ENCODE measurements at regions not wholly inside any gene's neighbourhood (a gene's known extent, or its start where the extent isn't known, plus 50 kb on each side); places are given as distances from the start of the nearest gene placed in this dataset.

DNA sequence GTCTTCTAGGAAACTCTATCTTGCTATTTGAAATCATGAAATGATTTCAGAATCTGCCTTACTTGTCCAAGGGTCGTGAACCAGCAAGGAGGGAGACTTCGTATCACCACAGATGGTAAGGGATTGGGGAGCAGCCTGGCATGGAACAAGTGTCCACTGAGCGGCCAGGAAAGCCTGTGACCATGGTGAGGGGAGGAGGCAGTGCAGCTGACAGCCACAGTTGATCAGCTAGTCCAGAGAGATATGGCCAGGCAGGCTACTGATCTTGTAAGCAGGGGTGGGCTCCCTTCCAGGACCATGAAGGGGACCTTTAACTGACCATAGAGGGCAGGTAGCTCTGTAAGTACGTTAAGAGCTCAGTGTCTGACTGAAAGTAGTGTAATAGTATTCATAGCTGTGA is 96.8 kb upstream of the TENT5A start:
- TF ChIP-seq, protein P1, sequence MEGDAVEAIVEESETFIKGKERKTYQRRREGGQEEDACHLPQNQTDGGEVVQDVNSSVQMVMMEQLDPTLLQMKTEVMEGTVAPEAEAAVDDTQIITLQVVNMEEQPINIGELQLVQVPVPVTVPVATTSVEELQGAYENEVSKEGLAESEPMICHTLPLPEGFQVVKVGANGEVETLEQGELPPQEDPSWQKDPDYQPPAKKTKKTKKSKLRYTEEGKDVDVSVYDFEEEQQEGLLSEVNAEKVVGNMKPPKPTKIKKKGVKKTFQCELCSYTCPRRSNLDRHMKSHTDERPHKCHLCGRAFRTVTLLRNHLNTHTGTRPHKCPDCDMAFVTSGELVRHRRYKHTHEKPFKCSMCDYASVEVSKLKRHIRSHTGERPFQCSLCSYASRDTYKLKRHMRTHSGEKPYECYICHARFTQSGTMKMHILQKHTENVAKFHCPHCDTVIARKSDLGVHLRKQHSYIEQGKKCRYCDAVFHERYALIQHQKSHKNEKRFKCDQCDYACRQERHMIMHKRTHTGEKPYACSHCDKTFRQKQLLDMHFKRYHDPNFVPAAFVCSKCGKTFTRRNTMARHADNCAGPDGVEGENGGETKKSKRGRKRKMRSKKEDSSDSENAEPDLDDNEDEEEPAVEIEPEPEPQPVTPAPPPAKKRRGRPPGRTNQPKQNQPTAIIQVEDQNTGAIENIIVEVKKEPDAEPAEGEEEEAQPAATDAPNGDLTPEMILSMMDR (IDR thresholded peaks at IDR 0.05), result no peak
- TF ChIP-seq POLR2A (IDR thresholded peaks at IDR 0.05; ENCODE audit: low read depth), result no peak
- TF ChIP-seq POLR2AphosphoS5 (IDR thresholded peaks at IDR 0.05), result no peak
- no peak for TF ChIP-seq EP300 (IDR thresholded peaks at IDR 0.05)
